ENCODE measurements at regions not wholly inside any gene's neighbourhood (a gene's known extent, or its start where the extent isn't known, plus 50 kb on each side); places are given as distances from the start of the nearest gene placed in this dataset.

DNA sequence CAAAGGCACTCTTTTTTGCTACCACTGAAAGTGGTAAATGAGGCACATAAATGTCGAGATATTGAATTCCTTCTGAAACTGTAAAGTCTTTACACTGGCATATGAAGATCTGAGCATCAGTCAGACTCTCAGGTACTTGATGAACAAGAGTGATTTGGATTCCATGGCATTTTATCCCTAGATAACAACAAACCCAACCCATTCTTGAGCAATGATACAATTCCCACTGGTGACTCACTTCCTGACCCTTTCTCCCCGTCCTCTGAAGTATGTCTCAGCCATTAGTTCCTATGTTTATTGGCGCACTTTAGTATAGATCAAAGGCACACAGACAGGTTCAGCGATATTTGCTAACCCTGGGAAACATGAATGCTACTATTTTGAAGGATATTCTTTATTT lies 147.0 kb upstream of the RBFOX1 start:
- no peak for TF ChIP-seq POLR2AphosphoS5 (IDR thresholded peaks at IDR 0.05; ENCODE audit: insufficient read depth in 1 of 2, low read depth in 1 of 2)
- TF ChIP-seq, protein P1, sequence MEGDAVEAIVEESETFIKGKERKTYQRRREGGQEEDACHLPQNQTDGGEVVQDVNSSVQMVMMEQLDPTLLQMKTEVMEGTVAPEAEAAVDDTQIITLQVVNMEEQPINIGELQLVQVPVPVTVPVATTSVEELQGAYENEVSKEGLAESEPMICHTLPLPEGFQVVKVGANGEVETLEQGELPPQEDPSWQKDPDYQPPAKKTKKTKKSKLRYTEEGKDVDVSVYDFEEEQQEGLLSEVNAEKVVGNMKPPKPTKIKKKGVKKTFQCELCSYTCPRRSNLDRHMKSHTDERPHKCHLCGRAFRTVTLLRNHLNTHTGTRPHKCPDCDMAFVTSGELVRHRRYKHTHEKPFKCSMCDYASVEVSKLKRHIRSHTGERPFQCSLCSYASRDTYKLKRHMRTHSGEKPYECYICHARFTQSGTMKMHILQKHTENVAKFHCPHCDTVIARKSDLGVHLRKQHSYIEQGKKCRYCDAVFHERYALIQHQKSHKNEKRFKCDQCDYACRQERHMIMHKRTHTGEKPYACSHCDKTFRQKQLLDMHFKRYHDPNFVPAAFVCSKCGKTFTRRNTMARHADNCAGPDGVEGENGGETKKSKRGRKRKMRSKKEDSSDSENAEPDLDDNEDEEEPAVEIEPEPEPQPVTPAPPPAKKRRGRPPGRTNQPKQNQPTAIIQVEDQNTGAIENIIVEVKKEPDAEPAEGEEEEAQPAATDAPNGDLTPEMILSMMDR (IDR thresholded peaks at IDR 0.05) = no peak
- no peak for TF ChIP-seq POLR2A (IDR thresholded peaks at IDR 0.05)

Data from vagina (tissue), 2 donors.